GM21367 (cell line): ENCODE measurements at regions not wholly inside any gene's neighbourhood (a gene's known extent, or its start where the extent isn't known, plus 50 kb on each side); places are given as distances from the start of the nearest gene placed in this dataset.
"Not testable (repeated sequence)": the region's sequence is repeated elsewhere in the genome, so short reads cannot be mapped to it uniquely, and the experiment has no call there.

Experiments used
- ATAC-seq: cut with Tn5 transposase; IDR thresholded peaks from one replicate; pipeline ENCODE4 v1.9.1; 2021; ENCODE audit not compliant: unreplicated experiment

- ATAC-seq = no peak
Measured at GRCh38 chr2:8230466-8230865, 451.4 kb upstream of the ID2 start.

- no peak for ATAC-seq
Measured at GRCh38 chr2:8231902-8232301, 450.0 kb upstream of the ID2 start.

GRCh38 chr2:8232871-8233270, 449.0 kb upstream of the ID2 start:
- ATAC-seq = no peak

GRCh38 chr2:8234253-8234652, 447.6 kb upstream of the ID2 start:
- ATAC-seq = peak; percentile 13

- ATAC-seq = peak; percentile 89
Measured at GRCh38 chr2:8234757-8235374, 447.0 kb upstream of the ID2 start.

- no peak for ATAC-seq
Measured at GRCh38 chr2:8235419-8235818, 446.4 kb upstream of the ID2 start.

- ATAC-seq = no peak
Measured at GRCh38 chr2:8236391-8236790, 445.5 kb upstream of the ID2 start.

- no peak for ATAC-seq
Measured at GRCh38 chr2:8238521-8239230, 443.2 kb upstream of the ID2 start.

GRCh38 chr2:8239531-8240088, 442.2 kb upstream of the ID2 start:
- no peak for ATAC-seq

- no peak for ATAC-seq
Measured at GRCh38 chr2:8241317-8241716, 440.5 kb upstream of the ID2 start.

GRCh38 chr2:8242739-8243138, 439.1 kb upstream of the ID2 start:
- no peak for ATAC-seq

- ATAC-seq = no peak
Measured at GRCh38 chr2:8243748-8244400, 438.0 kb upstream of the ID2 start.

GRCh38 chr2:8244639-8245038, 437.2 kb upstream of the ID2 start:
- ATAC-seq = no peak

- no peak for ATAC-seq
Measured at GRCh38 chr2:8246137-8246536, 435.7 kb upstream of the ID2 start.

- ATAC-seq = no peak
Measured at GRCh38 chr2:8247905-8248622, 433.8 kb upstream of the ID2 start.

GRCh38 chr2:8248623-8248957, 433.3 kb upstream of the ID2 start:
- ATAC-seq = no peak

- no peak for ATAC-seq
Measured at GRCh38 chr2:8249141-8249540, 432.7 kb upstream of the ID2 start.

GRCh38 chr2:8249769-8250168, 432.1 kb upstream of the ID2 start:
- ATAC-seq = no peak

- not testable (repeated sequence) for ATAC-seq
Measured at GRCh38 chr2:8250290-8250689, 431.6 kb upstream of the ID2 start.

GRCh38 chr2:8251291-8251690, 430.6 kb upstream of the ID2 start:
- ATAC-seq = no peak

- no peak for ATAC-seq
Measured at GRCh38 chr2:8251856-8252255, 430.0 kb upstream of the ID2 start.
